ENCODE measurements at regions not wholly inside any gene's neighbourhood (a gene's known extent, or its start where the extent isn't known, plus 50 kb on each side); places are given as distances from the start of the nearest gene placed in this dataset.

- 77% methylated on average over 4 of the region's 5 CpGs; no CpG with 5 or more reads in 9 of the 10 experiments for WGBS, 10 experiments
- Histone ChIP-seq H3K4me1 (replicated peaks in 1 of 2) (peaks cover 10 to 12% of the 10 kb centered on the region in 2 donors), H3K4me3 (no peak overlapping the region), H3K27ac (no peak overlapping the region)
- ATAC-seq (replicated peaks in 6 of 8), result no peak
- in situ Hi-C loops (cut with MboI; ENCODE audit: low pct_unique_long_range_greater_than_20kb in 2 of 9, low sequenced_read_pairs in 9 of 9, unreplicated experiment in 9 of 9), result no loop called here
Observed at GRCh38 chr20:48079028-48079427, 293.7 kb upstream of the SULF2 start.

GRCh38 chr20:48076747-48077146 is 291.5 kb upstream of the SULF2 start:
- WGBS, 10 experiments, result 47 to 100% (median 52%) methylated on average over 1 to 4 of the region's 6 CpGs; no CpG with 5 or more reads in 6 of the 10 experiments
- in situ Hi-C loops (cut with MboI; ENCODE audit: low pct_unique_long_range_greater_than_20kb in 2 of 9, low sequenced_read_pairs in 9 of 9, unreplicated experiment in 9 of 9), result no loop called here
- peak in 5 of 8 experiments; percentile 54 to 82 (median 75) for ATAC-seq (replicated peaks in 6 of 8)
- Histone ChIP-seq H3K4me1 (replicated peaks in 1 of 2) (peaks cover 10 to 12% of the 10 kb centered on the region in 2 donors), H3K27ac (peak overlapping the region in 1 of 2 donors; percentile 37), H3K4me3 (no peak overlapping the region)

- Histone ChIP-seq H3K4me3 (no peak overlapping the region), H3K27ac (no peak overlapping the region), H3K4me1 (replicated peaks in 1 of 2) (peaks cover 10 to 12% of the 10 kb centered on the region in 2 donors)
- in situ Hi-C loops (cut with MboI; ENCODE audit: low pct_unique_long_range_greater_than_20kb in 2 of 9, low sequenced_read_pairs in 9 of 9, unreplicated experiment in 9 of 9), result no loop called here
- peak in 5 of 8 experiments; percentile 8 to 44 (median 37) for ATAC-seq (replicated peaks in 6 of 8)
- 32 to 100% (median 92%) methylated on average over 2 to 11 of the region's 11 CpGs; no CpG with 5 or more reads in 4 of the 10 experiments for WGBS, 10 experiments
Observed at GRCh38 chr20:48076247-48076646, 291.0 kb upstream of the SULF2 start.

GRCh38 chr20:48075591-48076174 is 290.4 kb upstream of the SULF2 start:
- Histone ChIP-seq H3K4me1 (replicated peaks in 1 of 2) (peaks cover 10 to 12% of the 10 kb centered on the region in 2 donors), H3K4me3 (no peak overlapping the region), H3K27ac (no peak overlapping the region)
- peak in 7 of 8 experiments; percentile 7 to 80 (median 25) for ATAC-seq (replicated peaks in 6 of 8)
- in situ Hi-C loops (cut with MboI; ENCODE audit: low pct_unique_long_range_greater_than_20kb in 2 of 9, low sequenced_read_pairs in 9 of 9, unreplicated experiment in 9 of 9), result no loop called here
- WGBS, 10 experiments, result 0 to 100% (median 83%) methylated on average over 1 to 4 of the region's 7 CpGs; no CpG with 5 or more reads in 2 of the 10 experiments

- H3K4me3 ChIP-seq, result no peak overlapping the region
- peaks cover 0 to 3% of the 10 kb centered on the region in 2 donors for H3K4me1 ChIP-seq (replicated peaks in 1 of 2)
- whole genome bisulfite sequencing, 10 experiments, result 14 to 83% (median 67%) methylated on average over 1 to 4 of the region's 5 CpGs
- peak in 2 of 8 experiments; percentile 72 to 75 for ATAC-seq (replicated peaks in 6 of 8)
- in situ Hi-C loops (cut with MboI; ENCODE audit: low pct_unique_long_range_greater_than_20kb in 2 of 9, low sequenced_read_pairs in 9 of 9, unreplicated experiment in 9 of 9), result no loop called here
- no peak overlapping the region for H3K27ac ChIP-seq
Observed at GRCh38 chr20:48070991-48071652, 285.8 kb upstream of the SULF2 start.

GRCh38 chr20:48069596-48069995 is 284.3 kb upstream of the SULF2 start:
- H3K27ac ChIP-seq, result no peak overlapping the region
- H3K4me3 ChIP-seq, result no peak overlapping the region
- in situ Hi-C loops (cut with MboI; ENCODE audit: low pct_unique_long_range_greater_than_20kb in 2 of 9, low sequenced_read_pairs in 9 of 9, unreplicated experiment in 9 of 9), result no loop called here
- 20 to 100% (median 75%) methylated on average over 1 to 3 of the region's 3 CpGs; no CpG with 5 or more reads in 1 of the 10 experiments for WGBS, 10 experiments
- no peaks in the 10 kb centered on the region for H3K4me1 ChIP-seq (replicated peaks in 1 of 2)
- peak in 1 of 8 experiments; percentile 42 for ATAC-seq (replicated peaks in 6 of 8)

- H3K4me1 ChIP-seq (replicated peaks in 1 of 2), result no peaks in the 10 kb centered on the region
- H3K4me3 ChIP-seq, result no peak overlapping the region
- 80% methylated on average over 1 of the region's 3 CpGs; no CpG with 5 or more reads in 8 of the 10 experiments for WGBS, 10 experiments
- ATAC-seq (replicated peaks in 6 of 8), result no peak
- in situ Hi-C loops (cut with MboI; ENCODE audit: low pct_unique_long_range_greater_than_20kb in 2 of 9, low sequenced_read_pairs in 9 of 9, unreplicated experiment in 9 of 9), result no loop called here
- H3K27ac ChIP-seq, result no peak overlapping the region
Observed at GRCh38 chr20:48066851-48067250, 281.6 kb upstream of the SULF2 start.

- in situ Hi-C loops (cut with MboI; ENCODE audit: low pct_unique_long_range_greater_than_20kb in 2 of 9, low sequenced_read_pairs in 9 of 9, unreplicated experiment in 9 of 9), result no loop called here
- no peak for ATAC-seq (replicated peaks in 6 of 8)
- WGBS, 10 experiments, result 19 to 100% (median 93%) methylated on average over 1 to 12 of the region's 13 CpGs; no CpG with 5 or more reads in 1 of the 10 experiments
Observed at GRCh38 chr20:48066246-48066645, 281.0 kb upstream of the SULF2 start.

GRCh38 chr20:48065833-48066232 is 280.6 kb upstream of the SULF2 start:
- no peak for ATAC-seq (replicated peaks in 6 of 8)
- in situ Hi-C loops (cut with MboI; ENCODE audit: low pct_unique_long_range_greater_than_20kb in 2 of 9, low sequenced_read_pairs in 9 of 9, unreplicated experiment in 9 of 9), result no loop called here

More at GRCh38 chr20:48066246-48066645, 281.0 kb upstream of the SULF2 start:
- no peak overlapping the region for H3K4me3 ChIP-seq
- peaks cover under 1 to 1% of the 10 kb centered on the region in 2 donors for H3K4me1 ChIP-seq (replicated peaks in 1 of 2)
- H3K27ac ChIP-seq, result no peak overlapping the region

GRCh38 chr20:48064929-48065328 is 279.6 kb upstream of the SULF2 start:
- ATAC-seq (replicated peaks in 6 of 8), result peak in 2 of 8 experiments; percentile 21 to 64
- H3K27ac ChIP-seq, result no peak overlapping the region
- no peak overlapping the region for H3K4me3 ChIP-seq
- H3K4me1 ChIP-seq (replicated peaks in 1 of 2), result peaks cover 5% of the 10 kb centered on the region in 2 donors
- in situ Hi-C loops (cut with MboI; ENCODE audit: low pct_unique_long_range_greater_than_20kb in 2 of 9, low sequenced_read_pairs in 9 of 9, unreplicated experiment in 9 of 9), result no loop called here
- 65 to 91% (median 80%) methylated on average over 3 to 4 of the region's 4 CpGs; no CpG with 5 or more reads in 3 of the 10 experiments for WGBS, 10 experiments

More at GRCh38 chr20:48065833-48066232, 280.6 kb upstream of the SULF2 start:
- peaks cover 5% of the 10 kb centered on the region in 2 donors for H3K4me1 ChIP-seq (replicated peaks in 1 of 2)
- no peak overlapping the region for H3K4me3 ChIP-seq
- H3K27ac ChIP-seq, result no peak overlapping the region
- WGBS, 10 experiments, result 13 to 86% (median 77%) methylated on average over 1 of the region's 1 CpG; no CpG with 5 or more reads in 4 of the 10 experiments

GRCh38 chr20:48060841-48061720 is 275.8 kb upstream of the SULF2 start:
- in situ Hi-C loops (cut with MboI; ENCODE audit: low pct_unique_long_range_greater_than_20kb in 2 of 9, low sequenced_read_pairs in 9 of 9, unreplicated experiment in 9 of 9), result no loop called here
- no peak for ATAC-seq (replicated peaks in 6 of 8)
- WGBS, 10 experiments, result 65 to 98% (median 91%) methylated on average over 1 to 9 of the region's 16 CpGs
- Histone ChIP-seq H3K27ac (no peak overlapping the region), H3K4me1 (replicated peaks in 1 of 2) (peaks cover 5% of the 10 kb centered on the region in 2 donors), H3K4me3 (no peak overlapping the region)

GRCh38 chr20:48058611-48059559 is 273.6 kb upstream of the SULF2 start:
- whole genome bisulfite sequencing, 10 experiments, result 0 to 100% (median 87%) methylated on average over 1 to 10 of the region's 31 CpGs; no CpG with 5 or more reads in 3 of the 10 experiments
- no peak overlapping the region for H3K27ac ChIP-seq
- ATAC-seq (replicated peaks in 6 of 8), result no peak
- in situ Hi-C loops (cut with MboI; ENCODE audit: low pct_unique_long_range_greater_than_20kb in 2 of 9, low sequenced_read_pairs in 9 of 9, unreplicated experiment in 9 of 9), result no loop called here
- H3K4me3 ChIP-seq, result no peak overlapping the region
- H3K4me1 ChIP-seq (replicated peaks in 1 of 2), result peaks cover 5% of the 10 kb centered on the region in 2 donors

All from motor neuron (in vitro differentiated cells).